ENCODE measurements at regions not wholly inside any gene's neighbourhood (a gene's known extent, or its start where the extent isn't known, plus 50 kb on each side); places are given as distances from the start of the nearest gene placed in this dataset.

DNA sequence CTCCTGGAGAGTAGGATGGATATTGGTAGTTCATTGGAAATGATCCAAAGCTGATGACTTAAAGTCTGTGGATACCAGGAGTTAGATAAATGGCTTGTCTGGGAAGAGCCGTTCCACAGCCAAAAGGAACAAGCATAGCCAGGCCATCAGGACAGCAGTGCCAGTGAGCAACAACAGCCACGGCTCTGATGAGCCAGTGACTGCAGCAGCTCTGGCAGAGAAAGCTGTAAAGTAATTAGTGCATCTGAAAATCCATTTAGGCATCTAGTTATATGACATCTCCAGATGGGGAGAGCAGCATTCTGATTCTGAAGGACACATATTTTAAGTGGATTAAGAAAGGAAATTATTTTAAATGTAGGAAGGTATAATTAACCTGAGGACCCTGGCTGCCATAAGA is 256.2 kb upstream of the PLXNA2 start:
- no peak for TF ChIP-seq FOXP2 (optimal IDR thresholded peaks at IDR 0.05; ENCODE audit: borderline replicate concordance, extremely low read depth, extremely low read length, insufficient read depth)
- TF ChIP-seq POLR2AphosphoS5 (IDR thresholded peaks at IDR 0.05; ENCODE audit: low read depth, low read length) = no peak
- TF ChIP-seq TAF1 (IDR thresholded peaks at IDR 0.05; ENCODE audit: borderline replicate concordance, insufficient read depth, low read length) = no peak
- no peak for TF ChIP-seq SIN3A (IDR thresholded peaks at IDR 0.05; ENCODE audit: borderline replicate concordance, insufficient read depth, low read length)
- TF ChIP-seq, protein P1, sequence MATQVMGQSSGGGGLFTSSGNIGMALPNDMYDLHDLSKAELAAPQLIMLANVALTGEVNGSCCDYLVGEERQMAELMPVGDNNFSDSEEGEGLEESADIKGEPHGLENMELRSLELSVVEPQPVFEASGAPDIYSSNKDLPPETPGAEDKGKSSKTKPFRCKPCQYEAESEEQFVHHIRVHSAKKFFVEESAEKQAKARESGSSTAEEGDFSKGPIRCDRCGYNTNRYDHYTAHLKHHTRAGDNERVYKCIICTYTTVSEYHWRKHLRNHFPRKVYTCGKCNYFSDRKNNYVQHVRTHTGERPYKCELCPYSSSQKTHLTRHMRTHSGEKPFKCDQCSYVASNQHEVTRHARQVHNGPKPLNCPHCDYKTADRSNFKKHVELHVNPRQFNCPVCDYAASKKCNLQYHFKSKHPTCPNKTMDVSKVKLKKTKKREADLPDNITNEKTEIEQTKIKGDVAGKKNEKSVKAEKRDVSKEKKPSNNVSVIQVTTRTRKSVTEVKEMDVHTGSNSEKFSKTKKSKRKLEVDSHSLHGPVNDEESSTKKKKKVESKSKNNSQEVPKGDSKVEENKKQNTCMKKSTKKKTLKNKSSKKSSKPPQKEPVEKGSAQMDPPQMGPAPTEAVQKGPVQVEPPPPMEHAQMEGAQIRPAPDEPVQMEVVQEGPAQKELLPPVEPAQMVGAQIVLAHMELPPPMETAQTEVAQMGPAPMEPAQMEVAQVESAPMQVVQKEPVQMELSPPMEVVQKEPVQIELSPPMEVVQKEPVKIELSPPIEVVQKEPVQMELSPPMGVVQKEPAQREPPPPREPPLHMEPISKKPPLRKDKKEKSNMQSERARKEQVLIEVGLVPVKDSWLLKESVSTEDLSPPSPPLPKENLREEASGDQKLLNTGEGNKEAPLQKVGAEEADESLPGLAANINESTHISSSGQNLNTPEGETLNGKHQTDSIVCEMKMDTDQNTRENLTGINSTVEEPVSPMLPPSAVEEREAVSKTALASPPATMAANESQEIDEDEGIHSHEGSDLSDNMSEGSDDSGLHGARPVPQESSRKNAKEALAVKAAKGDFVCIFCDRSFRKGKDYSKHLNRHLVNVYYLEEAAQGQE (IDR thresholded peaks at IDR 0.05; ENCODE audit: insufficient read depth in 1 of 2, low read depth in 2 of 2, low read length in 2 of 2) = no peak

DNA sequence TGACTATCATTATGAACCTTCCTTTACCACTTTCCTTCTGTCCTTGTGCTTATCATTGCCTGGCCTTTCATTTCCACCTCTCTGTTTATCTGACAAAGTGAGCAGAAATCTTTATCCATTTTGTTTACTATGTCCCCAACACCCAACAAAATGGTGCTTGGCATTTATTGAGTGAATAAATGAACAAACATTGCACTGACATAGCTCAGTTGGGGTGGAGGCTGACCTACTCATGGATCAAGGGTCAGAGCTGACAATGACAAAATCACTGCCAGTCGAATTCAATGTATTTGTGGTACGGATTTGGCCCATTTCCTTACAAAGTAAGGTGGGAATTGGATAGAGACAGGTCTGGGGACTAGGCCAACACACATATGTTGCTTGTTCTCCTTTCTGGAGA is 257.4 kb upstream of the PLXNA2 start:
- TF ChIP-seq TAF1 (IDR thresholded peaks at IDR 0.05; ENCODE audit: borderline replicate concordance, insufficient read depth, low read length) (no peak), POLR2AphosphoS5 (IDR thresholded peaks at IDR 0.05; ENCODE audit: low read depth, low read length) (no peak), SIN3A (IDR thresholded peaks at IDR 0.05; ENCODE audit: borderline replicate concordance, insufficient read depth, low read length) (no peak), FOXP2 (optimal IDR thresholded peaks at IDR 0.05; ENCODE audit: borderline replicate concordance, extremely low read depth, extremely low read length, insufficient read depth) (no peak)
- TF ChIP-seq, protein P1 (IDR thresholded peaks at IDR 0.05; ENCODE audit: insufficient read depth in 1 of 2, low read depth in 2 of 2, low read length in 2 of 2) = no peak

DNA sequence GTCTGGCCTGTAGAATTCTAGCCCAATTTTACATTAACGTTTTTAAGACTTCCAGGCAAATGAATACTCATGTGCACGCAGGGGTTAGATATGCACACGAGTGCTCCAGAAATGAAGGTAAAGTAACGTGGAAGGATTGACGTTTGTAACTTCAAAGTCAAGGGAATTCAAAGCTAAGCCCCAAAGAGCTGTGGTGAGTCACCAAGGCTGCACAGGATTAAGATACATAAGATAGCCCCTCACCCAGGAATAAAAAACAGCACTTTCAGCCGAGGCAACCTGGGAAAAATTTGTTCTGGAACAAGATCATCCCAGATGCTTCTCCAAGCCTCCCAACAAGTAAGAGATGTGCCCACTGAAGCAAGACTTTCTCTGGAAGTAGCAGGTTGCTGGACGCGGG is 259.6 kb upstream of the PLXNA2 start:
- TF ChIP-seq FOXP2 (optimal IDR thresholded peaks at IDR 0.05; ENCODE audit: borderline replicate concordance, extremely low read depth, extremely low read length, insufficient read depth) = no peak
- TF ChIP-seq POLR2AphosphoS5 (IDR thresholded peaks at IDR 0.05; ENCODE audit: low read depth, low read length) = no peak
- TF ChIP-seq, protein P1 (IDR thresholded peaks at IDR 0.05; ENCODE audit: insufficient read depth in 1 of 2, low read depth in 2 of 2, low read length in 2 of 2) = no peak
- TF ChIP-seq SIN3A (IDR thresholded peaks at IDR 0.05; ENCODE audit: borderline replicate concordance, insufficient read depth, low read length) = no peak
- TF ChIP-seq TAF1 (IDR thresholded peaks at IDR 0.05; ENCODE audit: borderline replicate concordance, insufficient read depth, low read length) = no peak

DNA sequence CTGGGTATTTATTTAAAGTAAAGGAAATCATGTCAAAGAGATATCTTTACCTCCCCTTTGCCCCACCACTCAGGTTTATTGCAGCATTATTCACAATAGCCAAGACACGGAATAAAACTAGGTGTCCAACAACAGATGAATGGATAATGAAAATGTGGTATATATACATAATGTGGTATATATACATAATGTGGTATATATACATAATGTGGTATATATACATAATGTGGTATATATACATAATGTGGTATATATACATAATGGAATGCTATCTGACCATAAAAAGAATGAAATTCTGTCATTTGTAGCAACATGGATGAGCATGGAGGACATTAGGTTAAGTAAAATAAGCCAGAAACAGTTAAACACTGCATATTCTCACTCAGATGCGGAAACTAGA is 262.6 kb upstream of the PLXNA2 start:
- TF ChIP-seq SIN3A (IDR thresholded peaks at IDR 0.05; ENCODE audit: borderline replicate concordance, insufficient read depth, low read length) (no peak), FOXP2 (optimal IDR thresholded peaks at IDR 0.05; ENCODE audit: borderline replicate concordance, extremely low read depth, extremely low read length, insufficient read depth) (no peak), POLR2AphosphoS5 (IDR thresholded peaks at IDR 0.05; ENCODE audit: low read depth, low read length) (no peak), TAF1 (IDR thresholded peaks at IDR 0.05; ENCODE audit: borderline replicate concordance, insufficient read depth, low read length) (no peak)
- TF ChIP-seq, protein P1 (IDR thresholded peaks at IDR 0.05; ENCODE audit: insufficient read depth in 1 of 2, low read depth in 2 of 2, low read length in 2 of 2) = no peak

DNA sequence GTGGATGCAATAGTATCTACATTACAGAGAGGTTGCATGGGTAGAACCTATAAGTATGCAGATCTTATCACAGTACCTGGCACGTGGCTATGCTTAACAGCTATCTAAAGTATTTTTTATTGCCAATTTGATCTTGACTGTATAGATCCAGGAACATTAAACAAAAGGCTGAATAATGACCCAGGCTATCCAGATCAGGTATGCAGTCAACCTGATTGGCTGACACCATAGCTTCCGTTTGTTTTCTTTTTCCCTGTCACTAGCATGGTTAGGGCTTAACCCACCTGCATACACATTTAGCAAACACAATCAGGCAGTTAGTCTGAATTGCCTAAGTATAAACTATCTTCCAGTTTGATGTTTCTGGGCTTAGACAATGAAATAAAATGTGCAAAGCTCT is 264.9 kb upstream of the PLXNA2 start:
- TF ChIP-seq TAF1 (IDR thresholded peaks at IDR 0.05; ENCODE audit: borderline replicate concordance, insufficient read depth, low read length) (no peak), FOXP2 (optimal IDR thresholded peaks at IDR 0.05; ENCODE audit: borderline replicate concordance, extremely low read depth, extremely low read length, insufficient read depth) (no peak), SIN3A (IDR thresholded peaks at IDR 0.05; ENCODE audit: borderline replicate concordance, insufficient read depth, low read length) (no peak), POLR2AphosphoS5 (IDR thresholded peaks at IDR 0.05; ENCODE audit: low read depth, low read length) (no peak)
- TF ChIP-seq, protein P1 (IDR thresholded peaks at IDR 0.05; ENCODE audit: insufficient read depth in 1 of 2, low read depth in 2 of 2, low read length in 2 of 2) = no peak

Measured in PFSK-1 (cell line).